ENCODE measurements at regions not wholly inside any gene's neighbourhood (a gene's known extent, or its start where the extent isn't known, plus 50 kb on each side); places are given as distances from the start of the nearest gene placed in this dataset.

GRCh38 chr16:60811051-60811608 lies 1225.1 kb downstream of the CDH8 start:
- Histone ChIP-seq H3K9me2 (replicated peaks; ENCODE audit: insufficient read depth, low read length) (0 out of 2 replicates have a peak, but pooled peaks cover 3% of the 10 kb centered on the region), H4K20me1 (ENCODE audit: low read depth, low read length) (no peaks in the 10 kb centered on the region), H3K4me3 (ENCODE audit: insufficient read depth, low read length, poor library complexity, severe bottlenecking) (no peak overlapping the region), H3K36me3 (ENCODE audit: low read length) (no peaks in the 10 kb centered on the region), H2AFZ (ENCODE audit: low read depth, low read length, severe bottlenecking) (no peak overlapping the region), H3K27ac (ENCODE audit: low read depth, low read length) (no peak overlapping the region), H3K9ac (ENCODE audit: low read length) (no peak overlapping the region), H3K4me2 (ENCODE audit: low read depth, low read length, poor library complexity, severe bottlenecking) (no peak overlapping the region), H3F3A (ENCODE audit: insufficient read depth) (no peaks in the 10 kb centered on the region), H3K9me3 (ENCODE audit: insufficient read depth, low read length) (no peaks in the 10 kb centered on the region), H3K27me3 (ENCODE audit: low read length) (no peaks in the 10 kb centered on the region), H3K79me2 (ENCODE audit: insufficient read depth, low read length) (no peaks in the 10 kb centered on the region)
- TF ChIP-seq EZH2phosphoT487 (conservative IDR thresholded peaks at IDR 0.05; ENCODE audit: low read length), result no peak
- TF ChIP-seq CTCF (IDR thresholded peaks at IDR 0.05; ENCODE audit: insufficient read depth, low read length, poor library complexity, severe bottlenecking), result no peak

- Histone ChIP-seq H3K9me2 (replicated peaks; ENCODE audit: insufficient read depth, low read length) (0 out of 2 replicates have a peak, but pooled peaks cover 3% of the 10 kb centered on the region), H3K9ac (ENCODE audit: low read length) (no peak overlapping the region), H3K36me3 (ENCODE audit: low read length) (no peaks in the 10 kb centered on the region), H4K20me1 (ENCODE audit: low read depth, low read length) (no peaks in the 10 kb centered on the region), H3K79me2 (ENCODE audit: insufficient read depth, low read length) (no peaks in the 10 kb centered on the region), H3K27ac (ENCODE audit: low read depth, low read length) (no peak overlapping the region), H3K27me3 (ENCODE audit: low read length) (no peaks in the 10 kb centered on the region), H3K9me3 (ENCODE audit: insufficient read depth, low read length) (no peaks in the 10 kb centered on the region), H3K4me3 (ENCODE audit: insufficient read depth, low read length, poor library complexity, severe bottlenecking) (no peak overlapping the region), H3K4me2 (ENCODE audit: low read depth, low read length, poor library complexity, severe bottlenecking) (no peak overlapping the region), H3F3A (ENCODE audit: insufficient read depth) (no peaks in the 10 kb centered on the region), H2AFZ (ENCODE audit: low read depth, low read length, severe bottlenecking) (no peak overlapping the region)
- no peak for TF ChIP-seq CTCF (IDR thresholded peaks at IDR 0.05; ENCODE audit: insufficient read depth, low read length, poor library complexity, severe bottlenecking)
- TF ChIP-seq EZH2phosphoT487 (conservative IDR thresholded peaks at IDR 0.05; ENCODE audit: low read length), result no peak
These were observed 1226.0 kb downstream of the CDH8 start for GRCh38 chr16:60810250-60810649.

GRCh38 chr16:60792437-60792836 lies 1243.8 kb downstream of the CDH8 start:
- Histone ChIP-seq H3K27me3 (ENCODE audit: low read length) (no peaks in the 10 kb centered on the region), H4K20me1 (ENCODE audit: low read depth, low read length) (no peaks in the 10 kb centered on the region), H3K9me2 (replicated peaks; ENCODE audit: insufficient read depth, low read length) (no peaks in the 10 kb centered on the region), H2AFZ (ENCODE audit: low read depth, low read length, severe bottlenecking) (no peak overlapping the region), H3K4me3 (ENCODE audit: insufficient read depth, low read length, poor library complexity, severe bottlenecking) (no peak overlapping the region), H3K36me3 (ENCODE audit: low read length) (no peaks in the 10 kb centered on the region), H3K4me2 (ENCODE audit: low read depth, low read length, poor library complexity, severe bottlenecking) (no peak overlapping the region), H3K79me2 (ENCODE audit: insufficient read depth, low read length) (no peaks in the 10 kb centered on the region), H3F3A (ENCODE audit: insufficient read depth) (no peaks in the 10 kb centered on the region), H3K9me3 (ENCODE audit: insufficient read depth, low read length) (no peaks in the 10 kb centered on the region), H3K27ac (ENCODE audit: low read depth, low read length) (no peak overlapping the region), H3K9ac (ENCODE audit: low read length) (no peak overlapping the region)
- TF ChIP-seq CTCF (IDR thresholded peaks at IDR 0.05; ENCODE audit: insufficient read depth, low read length, poor library complexity, severe bottlenecking), result no peak
- no peak for TF ChIP-seq EZH2phosphoT487 (conservative IDR thresholded peaks at IDR 0.05; ENCODE audit: low read length)

Data from SU-DHL-6 (cell line).